GM12878 (cell line): ENCODE measurements at regions not wholly inside any gene's neighbourhood (a gene's known extent, or its start where the extent isn't known, plus 50 kb on each side); places are given as distances from the start of the nearest gene placed in this dataset.

Experiments
- ATAC-seq: fragments of 200-7000 bp; cut with Tn5 transposase; 3 replicates; pipeline ENCODE4 v1.9.1; 2020; ENCODE audit warnings: mild to moderate bottlenecking, moderate library complexity
- BruUV-seq: library from RNA; stranded (reverse); fragments of 400-500 nt; replicated peaks from 2 replicates; lab custom pipeline; 2021; lab: Mats Ljungman, UMichigan
- CTCF ChIA-PET: fragments of 300-600 bp; sonication (Branson Sonifier 250); formaldehyde crosslinking; extraction: SDS; loops from one replicate; lab custom pipeline; 2021; ENCODE audit warnings: inconsistent platforms; lab: Yijun Ruan, JAX
- POLR2A ChIA-PET: fragments of 350-600 bp; formaldehyde crosslinking; extraction: SDS; loops from one replicate; lab custom pipeline; 2021; ENCODE audit warnings: inconsistent platforms; lab: Charles Lee
- RAD21 ChIA-PET: fragments of 300-600 bp; sonication (Branson Sonifier 250); formaldehyde crosslinking; loops from one replicate; lab custom pipeline; 2023; ENCODE audit warnings: antibody characterized with exemption; ENCODE audit not compliant: unreplicated experiment; lab: Charles Lee
- SMC1A ChIA-PET: fragments of 300-600 bp; sonication (Branson Sonifier 250); formaldehyde crosslinking; loops from one replicate; lab custom pipeline; 2023; ENCODE audit not compliant: unreplicated experiment, uncharacterized antibody; lab: Charles Lee
- DNase-seq: peaks from one replicate; pipeline ENCODE4 v3.0.0-alpha.2; 2011; ENCODE audit warnings: low read depth, low spot score
- FAIRE-seq: peaks from 3 replicates; lab custom pipeline; 2011; peaks lifted over from hg19 to GRCh38; lab: Jason Lieb, UNC
- H2AFZ ChIP-seq: 2 replicates; pipeline ENCODE4 v1.6.0; 2011; ENCODE audit warnings: low read depth, low read length, control low read depth; ENCODE audit not compliant: control insufficient read depth
- H3K27ac ChIP-seq: 2 replicates; pipeline ENCODE4 v1.5.1; 2011; ENCODE audit warnings: control low read depth; ENCODE audit not compliant: control insufficient read depth, insufficient read depth
- H3K27me3 ChIP-seq, 2 experiments: replicated peaks in 1 of 2; 2 replicates each; pipeline versions ENCODE4 v1.6.0 to v1.6.1; 2011; ENCODE audit warnings: low read length in 1 of 2; ENCODE audit not compliant: control insufficient read depth in 2 of 2, insufficient read depth in 2 of 2
- H3K36me3 ChIP-seq, 2 experiments: 2 replicates each; pipeline ENCODE4 v1.5.1; 2011; ENCODE audit warnings: low read length in 1 of 2; ENCODE audit not compliant: control insufficient read depth in 2 of 2, insufficient read depth in 2 of 2
- H3K4me1 ChIP-seq: 2 replicates; pipeline ENCODE4 v1.6.1; 2011; ENCODE audit warnings: mild to moderate bottlenecking, low read length, moderate library complexity, mixed read lengths; ENCODE audit not compliant: control insufficient read depth, insufficient read depth
- H3K4me2 ChIP-seq: 2 replicates; pipeline ENCODE4 v1.6.0; 2011; ENCODE audit warnings: control low read depth; ENCODE audit not compliant: control insufficient read depth, insufficient read depth
- H3K4me3 ChIP-seq: fragments of 200-600 bp; sonication (generic); 2 replicates; pipeline ENCODE4 v1.5.1; 2016
- H3K79me2 ChIP-seq: 2 replicates; pipeline ENCODE4 v1.6.0; 2011; ENCODE audit warnings: low read length; ENCODE audit not compliant: control insufficient read depth, insufficient read depth
- H3K9ac ChIP-seq: 2 replicates; pipeline ENCODE4 v1.8.0; 2011; ENCODE audit warnings: low read length, control low read depth, mixed read lengths; ENCODE audit not compliant: control insufficient read depth, insufficient read depth
- H3K9me3 ChIP-seq: replicated peaks from 3 replicates; pipeline ENCODE4 v1.5.1; 2011; ENCODE audit warnings: mild to moderate bottlenecking, low read length; ENCODE audit not compliant: control insufficient read depth, insufficient read depth
- H4K20me1 ChIP-seq: 2 replicates; pipeline ENCODE4 v1.6.0; 2011; ENCODE audit not compliant: control insufficient read depth, insufficient read depth
- CREM ChIP-seq: IDR thresholded peaks from 2 replicates; pipeline ENCODE4 v1.6.1; 2014; ENCODE audit warnings: antibody characterized with exemption, low read depth
- E2F8 ChIP-seq: fragments of 450-650 bp; IDR thresholded peaks from 2 replicates; pipeline ENCODE4 v1.6.1; 2018; ENCODE audit warnings: mild to moderate bottlenecking, low read depth, moderate library complexity; ENCODE audit not compliant: partially characterized antibody
- GABPA ChIP-seq: IDR thresholded peaks from 2 replicates; pipeline ENCODE4 v1.6.1; 2014; ENCODE audit warnings: antibody characterized with exemption, low read depth, mild to moderate bottlenecking, inconsistent platforms
- HDAC6 ChIP-seq: fragments of 200-600 bp; sonication (generic); IDR thresholded peaks from one replicate; pipeline ENCODE4 v1.8.0; 2017; ENCODE audit warnings: antibody characterized with exemption; ENCODE audit not compliant: unreplicated experiment
- IRF3 ChIP-seq: fragments of 450-650 bp; IDR thresholded peaks from 2 replicates; pipeline ENCODE4 v1.6.1; 2014; ENCODE audit warnings: mild to moderate bottlenecking
- IRF5 ChIP-seq: fragments of 450-650 bp; IDR thresholded peaks from 2 replicates; pipeline ENCODE4 v1.6.1; 2017; ENCODE audit warnings: borderline replicate concordance
- MTA2 ChIP-seq: fragments of 450-650 bp; IDR thresholded peaks from 2 replicates; pipeline ENCODE4 v1.6.1; 2016; ENCODE audit warnings: low read depth, mild to moderate bottlenecking, moderate library complexity
- NKRF ChIP-seq: fragments of 450-650 bp; conservative IDR thresholded peaks from 2 replicates; pipeline ENCODE4 v1.6.1; 2017; ENCODE audit warnings: mild to moderate bottlenecking, moderate library complexity
- POU2F2 ChIP-seq: IDR thresholded peaks from 3 replicates; pipeline ENCODE4 v1.6.1; 2011; ENCODE audit warnings: low read depth, mild to moderate bottlenecking, low read length, borderline replicate concordance
- SIN3A ChIP-seq: IDR thresholded peaks from 2 replicates; pipeline ENCODE4 v1.6.1; 2012; ENCODE audit warnings: low read depth, low read length, improper control_type of control experiment
- SRF ChIP-seq, 2 experiments: IDR thresholded peaks; 2 replicates each; pipeline ENCODE4 v1.6.1; 2011; ENCODE audit warnings: low read depth in 2 of 2, low read length in 2 of 2, mild to moderate bottlenecking in 1 of 2, moderate library complexity in 1 of 2
- TARDBP ChIP-seq: IDR thresholded peaks from 2 replicates; pipeline ENCODE4 v1.6.1; 2016; ENCODE audit warnings: borderline replicate concordance
- ZNF24 ChIP-seq: fragments of 450-650 bp; IDR thresholded peaks from 2 replicates; pipeline ENCODE4 v1.6.1; 2017; ENCODE audit warnings: antibody characterized with exemption, mild to moderate bottlenecking
- ZZZ3 ChIP-seq: IDR thresholded peaks from 2 replicates; pipeline ENCODE4 v1.6.1; 2011; ENCODE audit warnings: low read depth; ENCODE audit not compliant: control insufficient read depth, insufficient read length
- WGBS: methylation state at CpG from one replicate; pipeline ENCODE4 v1.1.6; 2016; ENCODE audit warnings: low lambda C conversion rate; ENCODE audit not compliant: insufficient replicate concordance, insufficient coverage; ENCODE audit errors: missing lambda C conversion rate; 5-methylcytosine and 5-hydroxymethylcytosine counted together
- in situ Hi-C: fragments of 300-500 bp; cut with MboI; formaldehyde crosslinking; loops from 9 replicates; pipeline ENCODE4 v1.14.3; 2018; ENCODE audit warnings: mixed read lengths
- intact Hi-C: fragments of 100-400 bp; cut with micrococcal nuclease; formaldehyde crosslinking; loops from one replicate; pipeline ENCODE4 v1.14.2; 2022; ENCODE audit not compliant: unreplicated experiment

- H3K9me3 ChIP-seq: no peaks in the 10 kb centered on the region
- TF ChIP-seq NKRF (no peak), E2F8 (no peak), ZZZ3 (no peak), TARDBP (no peak), POU2F2 (no peak), SIN3A (no peak), SRF (IDR thresholded peaks at IDR 0.05; ENCODE audit: low read depth in 2 of 2, low read length in 2 of 2) (no peak), GABPA (no peak), IRF5 (no peak), IRF3 (no peak), ZNF24 (no peak), CREM (no peak), HDAC6 (no peak), MTA2 (no peak)
- no peak for DNase-seq
Measured at GRCh38 chr13:34464011-34464410, 478.1 kb upstream of the NBEA start.

More at GRCh38 chr13:34464011-34464410, 478.1 kb upstream of the NBEA start:
- no peaks in the 10 kb centered on the region for H3K79me2 ChIP-seq
- H3K4me3 ChIP-seq: no peak overlapping the region
- in situ Hi-C loops (no loop called here), intact Hi-C loops (no loop called here)
- FAIRE-seq (no peak), ATAC-seq (no peak)
- H3K36me3 ChIP-seq: no peaks in the 10 kb centered on the region
- no peaks in the 10 kb centered on the region for H4K20me1 ChIP-seq
- WGBS: 0% methylated on average over 3 of the region's 3 CpGs
- ChIA-PET RAD21 (no interaction called here), SMC1A (no interaction called here), POLR2A (no interaction called here), CTCF (no interaction called here)
- BruUV-seq: no TSS peak
- no peaks in the 10 kb centered on the region for H3K27me3 ChIP-seq
- no peak overlapping the region for H3K4me2 ChIP-seq
- H3K4me1 ChIP-seq: no peaks in the 10 kb centered on the region
- no peak overlapping the region for H2AFZ ChIP-seq
- H3K27ac ChIP-seq: no peak overlapping the region
- no peak overlapping the region for H3K9ac ChIP-seq
